ENCODE measurements at regions not wholly inside any gene's neighbourhood (a gene's known extent, or its start where the extent isn't known, plus 50 kb on each side); places are given as distances from the start of the nearest gene placed in this dataset.
A peak's percentile ranks its signal among the peaks of the same experiment; 100 is the strongest.

DNA sequence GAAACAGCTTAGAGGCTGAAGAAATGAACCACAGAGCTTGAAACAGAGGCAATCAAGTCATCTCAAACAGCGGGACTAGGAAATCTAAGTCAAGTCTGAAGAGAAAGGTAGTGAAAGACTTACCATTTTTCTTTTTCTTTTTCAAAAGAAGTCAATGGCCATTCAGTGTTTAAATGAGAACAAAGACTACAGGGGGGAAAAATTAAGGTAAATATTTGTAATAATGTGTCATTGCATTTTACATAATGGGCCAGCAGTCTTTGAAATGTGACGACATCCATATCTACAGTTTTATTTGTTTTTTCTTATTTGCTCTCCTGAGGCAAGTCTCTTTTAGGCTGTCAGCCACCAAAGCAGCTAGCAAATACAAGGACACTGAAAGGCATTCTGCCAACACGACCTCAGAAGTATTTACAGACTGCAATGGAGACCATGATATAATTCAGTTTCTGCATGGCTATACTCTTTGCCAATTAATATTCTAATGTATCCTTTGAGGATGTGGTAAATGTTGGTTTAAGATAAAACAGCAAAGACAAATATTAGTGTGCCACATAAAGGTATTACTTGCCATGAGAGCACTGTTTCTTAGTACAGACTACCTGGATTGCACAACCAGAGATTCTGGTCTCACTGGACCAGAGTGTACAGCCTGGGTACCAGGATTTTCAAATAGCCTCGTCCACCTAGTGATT, 307.0 kb upstream of the THBS1 start:
- peak; percentile 52 for DNase-seq

DNA sequence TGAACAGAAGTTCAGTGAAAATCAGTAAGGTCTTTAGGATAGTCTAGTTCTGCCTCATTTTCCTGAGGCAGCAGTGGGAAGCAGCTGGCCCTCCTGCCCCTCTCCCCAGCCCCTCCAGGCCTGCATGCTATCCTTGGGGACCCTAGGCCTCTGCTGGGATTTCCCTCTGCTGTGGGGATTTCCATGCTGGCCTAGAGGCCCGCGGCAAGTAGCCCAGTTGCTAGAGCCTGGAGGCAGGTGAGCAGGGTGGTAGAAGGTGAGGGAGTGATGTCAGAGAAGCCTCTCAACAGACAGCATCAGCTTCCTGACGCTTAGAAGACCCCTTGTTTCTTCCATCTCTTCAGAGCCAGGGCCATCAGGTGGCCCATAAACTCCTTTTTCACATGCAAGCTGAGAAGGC, 305.8 kb upstream of the THBS1 start:
- DNase-seq = no peak

DNA sequence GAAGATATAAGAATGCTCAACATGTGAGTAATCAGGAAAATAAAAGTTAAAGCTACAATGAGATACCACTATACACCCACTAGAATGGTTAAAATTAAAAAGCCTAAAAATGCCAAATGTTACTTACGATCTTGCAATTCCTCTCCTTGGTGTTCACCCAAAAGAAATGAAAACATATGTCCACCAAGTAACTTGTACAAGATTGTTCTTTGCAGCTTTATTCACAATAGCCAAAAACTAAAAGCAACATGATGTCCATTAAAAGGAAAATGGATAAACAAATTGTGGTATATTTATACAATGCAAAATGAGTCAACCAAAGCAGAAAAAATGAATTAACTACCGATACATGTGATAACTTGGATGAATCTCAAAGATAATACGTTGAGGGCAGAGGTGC, 301.6 kb upstream of the THBS1 start:
- no peak for DNase-seq

DNA sequence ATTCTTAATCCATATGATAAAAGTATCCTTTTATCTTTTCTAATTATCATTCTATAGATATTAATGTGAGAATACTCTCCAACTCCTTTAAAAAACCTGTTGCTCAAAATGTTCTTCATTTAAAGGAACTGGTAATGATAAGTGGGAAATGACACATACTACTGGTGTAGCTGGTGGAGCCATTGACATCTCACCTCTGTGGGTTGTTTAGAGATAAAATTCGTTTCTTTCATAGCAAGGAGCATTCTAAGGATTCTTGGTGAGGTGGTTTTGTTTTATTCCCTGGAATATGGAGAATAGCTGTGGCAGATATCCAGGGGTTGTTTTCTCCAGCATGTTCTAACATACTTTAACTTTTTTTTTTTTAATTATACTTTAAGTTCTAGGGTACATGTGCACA, 299.8 kb upstream of the THBS1 start:
- DNase-seq = no peak

DNA sequence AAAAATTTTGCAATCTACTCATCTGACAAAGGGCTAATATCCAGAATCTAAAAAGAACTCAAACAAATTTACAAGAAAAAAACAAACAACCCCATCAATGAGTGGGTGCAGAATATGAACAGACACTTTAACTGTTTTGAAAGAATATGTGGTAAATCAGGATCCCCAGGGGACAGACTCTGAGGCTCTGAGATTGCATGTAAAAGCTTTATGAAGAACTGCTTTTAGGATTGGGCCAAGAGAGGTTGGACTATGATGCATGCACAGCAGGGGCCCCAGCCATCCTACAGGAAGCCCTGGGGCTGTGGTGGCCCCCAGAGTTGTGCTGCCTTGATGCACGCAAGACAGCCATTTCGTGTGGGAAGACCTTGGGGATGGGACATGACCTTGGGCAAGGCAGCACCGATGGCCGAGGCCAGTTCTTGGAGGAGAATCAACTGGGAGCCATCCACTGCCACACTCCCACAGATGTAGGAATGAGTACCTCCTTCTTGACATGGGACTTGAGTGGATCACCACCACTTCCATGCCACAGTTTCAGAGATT, 298.1 kb upstream of the THBS1 start:
- DNase-seq = no peak

DNA sequence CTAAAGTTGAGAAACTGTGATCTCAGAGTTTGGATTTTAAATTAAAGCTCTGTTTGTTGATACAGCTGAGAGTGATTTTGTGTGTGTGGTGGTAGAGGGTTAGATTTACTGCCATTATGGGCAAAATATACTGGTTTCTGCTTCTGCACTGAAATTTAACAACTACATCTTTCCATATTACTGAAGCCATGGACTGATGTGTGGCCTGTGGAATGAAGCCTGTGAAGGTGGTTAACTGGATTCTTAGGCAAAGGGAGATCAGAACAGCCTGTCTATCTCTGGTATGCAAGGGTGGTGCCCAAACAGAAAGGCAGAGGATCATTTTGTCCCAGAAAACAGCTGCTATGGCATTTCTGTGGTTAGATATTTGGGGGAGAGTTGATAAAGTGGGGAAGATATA, 297.3 kb upstream of the THBS1 start:
- DNase-seq = no peak

DNA sequence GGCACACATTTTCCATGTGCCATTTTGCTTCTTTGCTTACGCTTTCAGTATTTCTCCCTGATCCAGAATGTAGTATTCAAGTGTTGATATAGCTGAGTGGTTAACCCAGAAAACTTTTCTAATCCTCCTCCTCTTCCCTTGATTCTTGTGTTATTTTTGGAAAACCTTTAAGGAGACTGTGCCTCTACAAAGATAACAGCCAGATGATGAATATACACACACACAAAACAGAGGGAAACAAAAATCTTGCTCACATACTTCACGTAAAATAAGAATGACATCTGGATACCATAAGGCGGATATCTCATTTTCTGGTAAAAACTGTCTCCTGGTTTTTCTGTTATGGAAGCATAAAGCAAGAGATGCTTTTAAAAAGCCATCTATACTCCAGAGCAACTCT, 295.8 kb upstream of the THBS1 start:
- DNase-seq = no peak

DNA sequence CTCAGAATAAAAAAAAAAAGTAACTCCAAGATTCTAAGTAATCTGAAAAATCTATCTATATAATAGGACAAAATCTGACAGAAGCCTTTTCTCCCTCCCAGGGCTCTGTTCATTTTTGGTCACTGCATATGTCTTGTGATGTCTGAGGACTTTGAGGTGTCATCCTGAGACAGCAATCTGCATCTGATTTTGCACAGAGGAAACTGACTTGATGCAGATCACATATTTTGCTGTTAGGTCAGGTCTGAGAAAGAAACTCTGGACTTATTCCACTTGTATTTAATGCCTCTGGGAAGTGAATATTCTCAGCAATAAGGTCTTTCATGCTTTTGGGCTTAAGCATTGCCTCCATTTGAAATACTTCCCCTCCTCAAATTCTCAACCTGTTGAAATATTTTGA, 295.2 kb upstream of the THBS1 start:
- no peak for DNase-seq

DNA sequence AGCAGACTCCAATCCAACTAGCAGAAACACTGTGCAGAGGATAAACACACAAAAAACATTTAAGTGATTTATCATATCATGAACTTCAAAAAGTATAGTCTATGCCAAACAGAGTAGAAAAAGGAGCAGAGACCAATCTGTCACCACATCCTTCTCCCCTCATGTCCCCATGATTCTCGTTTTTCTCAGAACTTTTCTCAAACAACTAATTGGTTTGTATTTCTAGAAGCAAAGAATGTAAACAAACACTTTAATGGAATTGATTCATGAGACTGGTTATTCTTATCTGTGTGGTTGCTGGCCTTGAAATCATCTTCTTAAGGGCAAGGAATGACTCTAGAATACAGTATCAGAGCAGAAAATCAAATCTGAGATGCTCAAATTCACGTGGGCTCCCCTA, 294.2 kb upstream of the THBS1 start:
- DNase-seq = no peak

DNA sequence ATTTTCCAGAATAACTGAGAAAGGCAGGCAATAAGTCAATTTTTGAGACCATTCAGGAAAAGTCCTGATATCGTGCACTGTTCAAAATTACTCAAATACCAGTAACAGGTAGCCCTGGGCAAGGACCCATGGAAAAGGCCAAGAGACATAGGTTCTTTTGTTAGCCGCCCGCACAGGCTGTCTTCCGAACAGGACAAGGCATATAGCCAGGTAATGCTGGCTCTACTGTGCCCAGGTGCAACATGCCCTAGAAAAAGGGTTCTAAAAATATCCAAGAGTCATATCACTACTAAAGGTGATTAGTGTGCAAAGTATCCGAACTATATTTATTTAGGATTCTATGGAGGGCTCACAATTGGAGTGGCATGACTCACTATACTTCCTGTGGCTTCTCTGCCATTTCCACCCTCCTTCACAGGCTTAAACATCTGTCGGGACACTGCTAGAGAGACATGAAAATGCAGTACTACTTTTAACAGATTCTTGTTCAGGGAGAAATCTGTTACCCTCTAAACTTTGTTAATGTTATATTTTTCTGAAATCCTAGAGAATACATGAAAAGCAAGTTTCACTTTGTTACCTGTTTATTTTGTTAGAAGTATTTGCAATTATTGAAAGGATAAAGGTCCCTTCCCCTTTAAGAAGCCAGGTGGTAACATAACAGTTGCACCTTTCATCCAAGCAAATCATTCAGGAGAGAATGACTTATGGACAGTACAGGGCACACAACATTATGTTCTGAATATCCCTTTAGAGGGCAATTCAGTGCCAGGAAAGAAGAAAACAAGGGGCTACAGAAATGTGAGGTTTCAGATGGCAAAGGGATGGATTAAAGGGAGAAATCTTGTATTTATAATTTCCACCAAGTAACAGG, 293.3 kb upstream of the THBS1 start:
- DNase-seq = no peak

DNA sequence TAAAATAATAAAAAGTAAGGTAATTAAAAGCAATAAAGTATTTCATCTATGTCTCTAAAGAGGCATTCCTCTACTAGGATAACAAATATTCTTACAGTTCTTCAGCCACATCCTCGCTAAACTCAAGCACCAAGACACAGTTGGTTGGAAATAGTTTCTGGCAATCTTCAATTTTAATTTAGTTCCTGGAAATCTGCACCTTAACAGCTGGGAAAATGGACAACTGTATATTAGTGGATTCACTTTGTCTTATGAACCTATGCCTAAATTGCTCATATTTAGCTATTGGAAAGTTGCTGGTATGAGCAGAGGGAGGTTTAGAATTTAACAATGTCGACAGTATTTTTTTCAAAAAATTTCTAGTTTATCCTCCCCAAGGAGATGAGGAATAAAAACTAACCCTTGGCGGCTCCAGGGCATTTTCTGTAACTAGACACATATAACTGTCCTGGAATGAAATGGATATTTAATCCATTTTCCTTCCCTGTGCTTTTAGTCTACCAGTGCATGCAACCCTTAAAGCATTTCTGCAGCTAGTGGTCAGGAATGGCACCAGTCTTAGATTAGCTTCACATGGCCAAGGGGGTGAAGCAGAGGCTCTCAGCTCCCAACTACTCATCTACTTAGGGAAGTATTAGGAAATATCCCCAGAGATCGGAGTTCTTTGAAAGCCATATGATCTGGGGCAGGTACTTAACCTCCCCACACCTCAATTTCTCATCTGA, 290.0 kb upstream of the THBS1 start:
- DNase-seq = peak; percentile 66

DNA sequence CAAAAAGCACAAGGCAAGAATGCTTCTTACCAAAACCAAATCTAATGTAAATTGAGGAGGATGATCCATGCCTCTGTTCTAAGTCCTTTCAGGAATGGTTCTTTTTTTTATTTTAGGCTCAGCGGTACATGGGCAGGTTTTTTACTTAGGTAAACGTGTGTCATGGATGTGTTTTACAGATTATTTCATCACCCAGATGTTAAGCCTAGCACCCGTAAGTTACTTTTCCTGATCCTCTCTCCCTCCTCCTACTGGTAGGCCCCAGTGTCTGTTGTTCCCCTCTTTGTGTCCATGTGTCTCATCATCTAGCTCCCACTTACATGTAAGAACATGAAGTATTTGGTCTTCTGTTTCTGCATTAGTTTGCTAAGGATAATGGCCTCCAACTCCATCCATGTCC, 289.2 kb upstream of the THBS1 start:
- DNase-seq = no peak

DNA sequence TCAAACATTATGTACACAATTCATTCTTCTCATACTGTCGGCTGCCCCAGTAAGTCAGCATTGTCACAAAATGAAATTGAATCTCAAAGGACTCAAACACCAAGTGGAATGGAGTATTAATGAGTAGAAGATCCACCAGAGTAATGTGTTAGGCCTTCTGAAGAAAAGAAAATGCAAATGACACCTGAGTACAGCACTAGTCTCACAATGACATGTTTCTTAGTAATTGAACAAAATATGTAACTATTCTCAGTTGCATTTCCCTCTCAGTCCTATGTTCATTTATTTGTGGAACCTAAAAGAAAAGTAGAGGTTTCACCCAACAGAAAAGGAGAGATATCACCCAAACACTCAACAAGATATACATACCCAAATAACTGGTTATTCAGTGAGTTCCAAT, 283.9 kb upstream of the THBS1 start:
- DNase-seq = no peak

DNA sequence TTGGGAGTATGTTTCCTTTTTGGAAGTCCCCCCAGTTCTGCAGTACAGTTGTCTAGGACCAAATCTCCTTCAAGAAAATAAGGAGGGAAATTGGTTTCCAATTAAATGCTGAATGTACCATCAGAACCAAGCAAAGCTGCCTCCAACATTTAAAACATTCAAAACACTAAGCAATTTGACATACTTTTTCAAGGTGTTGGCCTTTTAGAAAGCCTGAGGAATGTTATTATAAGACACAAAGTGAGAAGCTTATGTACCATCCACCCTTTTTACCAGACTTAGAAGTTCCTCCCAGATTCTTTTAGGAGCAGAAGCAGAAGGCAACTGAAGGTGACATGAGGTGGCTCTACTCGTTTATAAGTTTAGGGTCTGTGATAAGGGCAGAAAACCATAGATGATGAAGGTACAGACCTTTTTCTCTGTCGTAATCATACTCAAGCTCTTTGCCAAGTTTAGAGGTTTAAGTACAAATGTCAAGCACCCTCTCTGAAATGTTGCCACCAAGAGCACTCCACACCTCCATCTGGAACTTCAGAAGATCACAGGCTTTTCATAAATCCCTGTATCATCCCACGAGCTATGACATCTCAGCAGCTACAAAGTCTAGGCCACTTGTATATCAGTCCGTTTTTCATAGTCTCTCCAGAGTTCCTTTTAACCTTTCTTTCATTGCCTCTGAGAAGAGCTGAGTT, 282.5 kb upstream of the THBS1 start:
- no peak for DNase-seq

DNA sequence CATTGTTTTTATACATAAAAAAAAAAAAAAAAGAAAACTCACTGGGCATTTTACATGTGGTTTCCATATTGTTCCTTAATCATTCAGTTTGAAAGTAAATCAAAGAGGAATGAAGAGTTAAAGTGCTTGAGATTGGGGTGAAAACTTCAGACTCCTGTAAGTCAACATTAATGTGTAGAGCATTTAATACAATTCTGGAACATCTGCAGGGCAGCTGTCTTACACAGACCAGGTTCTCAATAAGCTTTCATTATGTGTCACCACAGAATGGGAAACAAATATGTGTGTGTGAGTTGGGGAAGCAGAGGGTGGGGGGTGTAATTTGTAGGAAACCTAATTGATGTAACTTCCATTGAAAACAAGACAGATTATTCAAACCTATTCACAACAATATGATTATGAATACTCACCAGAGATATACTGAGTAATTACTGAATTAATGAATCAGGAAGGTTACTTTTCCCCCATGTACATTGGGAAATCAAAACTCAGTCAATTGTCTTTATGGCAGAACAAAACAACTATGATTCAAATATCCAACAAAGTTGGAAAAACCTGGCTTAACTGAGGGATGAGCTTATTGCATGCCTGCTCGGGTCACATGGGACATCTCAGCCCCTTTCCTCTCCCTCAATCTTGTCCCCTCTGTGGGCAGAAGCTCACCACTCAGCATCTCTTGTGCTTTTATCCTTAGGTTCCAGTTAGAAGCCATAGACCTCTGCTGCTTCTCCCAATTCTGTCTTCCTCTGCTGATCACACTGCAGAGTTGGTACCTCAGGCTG, 281.2 kb upstream of the THBS1 start:
- DNase-seq = no peak

DNA sequence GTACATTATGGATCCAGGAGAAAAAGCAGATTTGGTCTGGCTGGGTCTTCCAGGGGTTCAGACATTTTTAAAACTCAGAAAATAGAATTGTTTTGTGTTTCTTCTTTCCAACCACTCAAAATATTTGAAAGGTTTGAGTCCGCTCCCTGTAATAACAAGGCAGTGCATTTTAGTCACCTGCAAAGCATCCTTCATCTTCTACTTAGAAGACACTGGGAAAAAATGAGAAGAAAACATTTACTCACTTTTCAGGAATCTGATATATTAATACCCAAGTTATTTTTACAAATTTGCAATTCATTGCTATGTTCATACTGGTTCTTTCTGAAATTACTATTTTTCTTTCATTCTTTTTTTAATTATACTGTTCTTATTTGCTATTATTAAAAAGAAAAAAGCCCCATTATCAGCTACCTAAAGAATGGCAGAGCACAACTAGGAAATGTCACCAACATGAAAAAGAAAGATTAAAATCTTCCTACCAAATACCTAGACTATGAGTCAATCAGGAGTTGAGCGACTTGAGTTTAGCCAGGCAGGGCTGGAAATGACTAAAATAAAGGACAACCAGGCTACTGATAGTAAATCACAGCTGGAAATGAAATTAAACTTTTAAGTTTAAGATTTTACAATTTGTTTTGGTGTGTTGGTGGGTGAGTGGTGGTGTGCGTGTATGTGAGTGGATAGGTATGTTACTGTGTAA, 280.3 kb upstream of the THBS1 start:
- no peak for DNase-seq

DNA sequence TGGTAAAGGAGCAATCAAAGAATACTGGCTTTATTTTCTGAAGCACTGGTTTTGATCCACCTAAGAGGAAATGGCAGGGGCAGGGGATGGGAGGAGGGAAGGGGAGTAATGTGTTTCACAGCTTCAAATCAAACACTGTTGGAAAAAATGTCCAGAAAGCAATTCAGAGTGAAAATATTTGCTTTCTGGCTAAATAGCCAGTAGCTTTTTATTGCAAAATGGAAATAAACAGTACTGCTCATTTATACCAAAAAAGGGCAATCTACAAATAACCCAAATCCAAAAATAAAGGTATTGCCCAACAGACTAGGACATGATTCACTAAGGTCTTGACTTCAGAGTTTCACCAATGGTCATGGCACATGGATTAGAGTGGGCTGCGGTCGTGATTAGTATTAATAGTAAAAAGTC, 279.3 kb upstream of the THBS1 start:
- DNase-seq = no peak

DNA sequence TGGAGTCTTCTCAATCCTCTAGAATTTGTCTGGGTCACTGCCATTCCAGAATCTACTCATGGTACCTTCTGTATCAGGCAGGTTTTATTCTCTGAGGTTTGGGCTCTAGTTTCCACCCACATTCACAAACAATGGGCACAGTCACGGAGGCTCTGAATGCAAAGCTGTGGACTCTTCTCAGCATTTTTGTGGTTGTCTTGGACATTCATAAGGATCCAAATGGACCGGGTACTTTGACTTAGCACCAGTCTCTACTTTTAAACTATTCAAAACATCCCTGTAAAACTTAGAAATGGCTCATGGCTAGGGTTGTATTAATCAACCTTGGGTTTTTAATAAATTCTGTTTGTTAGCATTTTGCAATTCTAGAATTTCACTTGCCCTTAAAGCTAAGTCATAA, 277.9 kb upstream of the THBS1 start:
- DNase-seq = no peak

DNA sequence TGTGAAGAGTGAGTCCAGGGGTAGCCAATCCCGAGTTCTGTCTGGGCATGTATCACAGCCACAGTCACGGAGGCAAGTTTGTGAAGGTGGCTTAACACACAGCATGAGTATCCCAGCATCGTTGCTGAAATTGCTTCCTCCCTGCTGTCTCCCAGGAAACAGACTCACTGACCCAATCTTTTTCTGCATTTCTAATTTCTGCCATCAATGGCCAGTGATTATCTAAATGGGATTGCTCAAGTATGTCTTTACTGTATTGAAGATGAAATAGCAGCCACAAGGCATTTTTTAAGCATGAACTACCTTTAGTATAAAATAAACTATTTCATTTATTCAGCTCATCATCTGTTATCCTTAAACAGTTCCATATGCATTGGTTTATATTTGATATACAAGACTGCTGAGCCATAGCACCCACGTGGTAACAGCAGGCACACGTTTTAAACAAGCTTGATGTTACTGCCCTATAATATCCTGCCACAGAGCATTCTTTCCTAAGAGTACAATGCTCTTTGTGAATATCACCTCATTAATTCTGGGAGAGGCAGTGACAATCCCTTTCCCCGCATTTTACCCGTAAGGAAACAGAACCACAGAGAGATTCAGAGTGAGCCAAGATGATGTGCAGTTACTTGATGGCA, 276.6 kb upstream of the THBS1 start:
- DNase-seq = no peak
